OCI-LY1 (cell line): ENCODE measurements at regions not wholly inside any gene's neighbourhood (a gene's known extent, or its start where the extent isn't known, plus 50 kb on each side); places are given as distances from the start of the nearest gene placed in this dataset.

Experiments
- H2AFZ ChIP-seq: fragments of 200-600 bp; sonication (generic), shearing (Covaris generic); 2 replicates; pipeline ENCODE4 v1.6.0; 2014; ENCODE audit warnings: antibody characterized with exemption, mild to moderate bottlenecking, low read length
- H3F3A ChIP-seq: fragments of 200-600 bp; sonication (generic), shearing (Covaris generic); 2 replicates; pipeline ENCODE4 v1.6.0; 2014; ENCODE audit warnings: mild to moderate bottlenecking, antibody characterized with exemption, low read length, moderate library complexity; ENCODE audit not compliant: insufficient read depth
- H3K27ac ChIP-seq: fragments of 200-600 bp; sonication (generic); 2 replicates; pipeline ENCODE4 v1.5.1; 2014; ENCODE audit warnings: low read length, mixed run types, mild to moderate bottlenecking, low read depth; ENCODE audit not compliant: poor library complexity, severe bottlenecking
- H3K27me3 ChIP-seq: fragments of 200-600 bp; sonication (generic); 2 replicates; pipeline ENCODE4 v1.6.0; 2014; ENCODE audit warnings: antibody characterized with exemption, mild to moderate bottlenecking, low read length, moderate library complexity; ENCODE audit not compliant: insufficient read depth
- H3K36me3 ChIP-seq: fragments of 200-600 bp; sonication (generic); 2 replicates; pipeline ENCODE4 v1.6.1; 2014; ENCODE audit warnings: mild to moderate bottlenecking, antibody characterized with exemption, low read length, moderate library complexity, mixed read lengths; ENCODE audit not compliant: insufficient read depth
- H3K4me1 ChIP-seq: fragments of 200-600 bp; sonication (generic); 2 replicates; pipeline ENCODE4 v1.5.1; 2014; ENCODE audit warnings: mild to moderate bottlenecking, low read length, moderate library complexity; ENCODE audit not compliant: insufficient read depth, severe bottlenecking
- H3K4me2 ChIP-seq: fragments of 200-600 bp; sonication (generic), shearing (Covaris generic); 2 replicates; pipeline ENCODE4 v1.6.1; 2014; ENCODE audit warnings: low read length
- H3K4me3 ChIP-seq: fragments of 200-600 bp; sonication (generic); 2 replicates; pipeline ENCODE4 v1.5.1; 2014; ENCODE audit warnings: low read length, low read depth, mild to moderate bottlenecking, mixed read lengths; ENCODE audit not compliant: poor library complexity, severe bottlenecking
- H3K79me2 ChIP-seq: fragments of 200-600 bp; shearing (Covaris generic); 2 replicates; pipeline ENCODE4 v1.6.1; 2016; ENCODE audit warnings: mixed run types, low read length, mixed read lengths; ENCODE audit not compliant: insufficient read depth
- H3K9ac ChIP-seq: fragments of 200-600 bp; sonication (generic), shearing (Covaris generic); 2 replicates; pipeline ENCODE4 v1.6.1; 2014; ENCODE audit warnings: mild to moderate bottlenecking, low read length, mixed read lengths
- H3K9me2 ChIP-seq: fragments of 200-600 bp; sonication (generic), shearing (Covaris generic); 2 replicates; pipeline ENCODE4 v1.6.1; 2014; ENCODE audit warnings: low read depth, mild to moderate bottlenecking, low read length, mixed read lengths
- H3K9me3 ChIP-seq: fragments of 200-600 bp; shearing (Covaris generic); 2 replicates; pipeline ENCODE4 v1.6.1; 2014; ENCODE audit warnings: low read length, mixed read lengths
- H4K20me1 ChIP-seq: fragments of 200-600 bp; sonication (generic), shearing (Covaris generic); 2 replicates; pipeline ENCODE4 v1.6.0; 2016; ENCODE audit warnings: mild to moderate bottlenecking, low read length; ENCODE audit not compliant: insufficient read depth
- CTCF ChIP-seq: fragments of 200-600 bp; sonication (generic), shearing (Covaris generic); IDR thresholded peaks from 2 replicates; pipeline ENCODE4 v1.5.1; 2017; ENCODE audit warnings: mild to moderate bottlenecking, antibody characterized with exemption, low read length, moderate library complexity, mixed read lengths
- EZH2 ChIP-seq: fragments of 200-600 bp; sonication (generic), shearing (Covaris generic); IDR thresholded peaks from 2 replicates; pipeline ENCODE4 v1.8.0; 2017; ENCODE audit warnings: borderline replicate concordance, mixed run types, mild to moderate bottlenecking, antibody characterized with exemption, low read length, moderate library complexity, mixed read lengths

GRCh38 chr18:76259711-76260110, 235.3 kb downstream of the ZNF516 start:
- H4K20me1 ChIP-seq, result no peaks in the 10 kb centered on the region

GRCh38 chr18:76259096-76259495, 235.9 kb downstream of the ZNF516 start:
- Histone ChIP-seq H3K27ac (no peak overlapping the region), H4K20me1 (no peaks in the 10 kb centered on the region), H3K9me2 (no peaks in the 10 kb centered on the region), H3K79me2 (no peaks in the 10 kb centered on the region), H2AFZ (no peak overlapping the region), H3K36me3 (no peaks in the 10 kb centered on the region), H3F3A (no peaks in the 10 kb centered on the region), H3K4me2 (no peak overlapping the region), H3K27me3 (no peaks in the 10 kb centered on the region), H3K4me3 (no peak overlapping the region), H3K4me1 (no peaks in the 10 kb centered on the region), H3K9me3 (no peaks in the 10 kb centered on the region), H3K9ac (no peak overlapping the region)
- no peak for TF ChIP-seq CTCF
- no peak for TF ChIP-seq EZH2

More at GRCh38 chr18:76259711-76260110, 235.3 kb downstream of the ZNF516 start:
- Histone ChIP-seq H3F3A (no peaks in the 10 kb centered on the region), H3K9me3 (no peaks in the 10 kb centered on the region), H3K9me2 (no peaks in the 10 kb centered on the region), H2AFZ (no peak overlapping the region), H3K9ac (no peak overlapping the region), H3K4me2 (no peak overlapping the region), H3K79me2 (no peaks in the 10 kb centered on the region), H3K4me1 (no peaks in the 10 kb centered on the region), H3K4me3 (no peak overlapping the region), H3K27me3 (no peaks in the 10 kb centered on the region), H3K36me3 (no peaks in the 10 kb centered on the region), H3K27ac (no peak overlapping the region)
- no peak for TF ChIP-seq EZH2
- TF ChIP-seq CTCF, result no peak

GRCh38 chr18:76258209-76258608, 236.8 kb downstream of the ZNF516 start:
- Histone ChIP-seq H3K9me3 (no peaks in the 10 kb centered on the region), H3K4me2 (no peak overlapping the region), H3F3A (no peaks in the 10 kb centered on the region), H3K36me3 (no peaks in the 10 kb centered on the region), H3K27ac (no peak overlapping the region), H3K4me3 (no peak overlapping the region), H3K4me1 (no peaks in the 10 kb centered on the region), H3K79me2 (no peaks in the 10 kb centered on the region), H3K27me3 (no peaks in the 10 kb centered on the region), H3K9me2 (no peaks in the 10 kb centered on the region), H2AFZ (no peak overlapping the region), H3K9ac (no peak overlapping the region), H4K20me1 (no peaks in the 10 kb centered on the region)
- TF ChIP-seq EZH2 (no peak), CTCF (no peak)
